ENCODE measurements at regions not wholly inside any gene's neighbourhood (a gene's known extent, or its start where the extent isn't known, plus 50 kb on each side); places are given as distances from the start of the nearest gene placed in this dataset.
"Not testable (repeated sequence)": the region's sequence is repeated elsewhere in the genome, so short reads cannot be mapped to it uniquely, and the experiment has no call there.

DNA sequence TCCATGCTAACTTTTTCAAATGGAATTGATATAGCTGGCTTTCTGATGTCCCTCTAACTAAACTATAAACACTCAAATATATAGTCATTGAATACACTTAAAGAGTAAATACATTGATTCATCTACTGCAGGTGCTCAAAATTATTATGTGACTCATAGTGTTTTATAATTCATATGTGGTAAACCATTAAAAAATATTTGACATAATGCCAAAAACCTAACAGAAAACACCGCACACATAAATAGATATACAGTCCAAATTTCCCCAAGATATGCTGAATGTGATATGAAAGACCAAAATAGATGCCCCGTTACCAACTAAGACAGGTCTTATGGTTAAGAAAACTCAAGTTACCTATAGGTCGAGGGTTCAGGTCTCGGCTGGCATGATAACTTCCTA, 171.7 kb upstream of the SEMA3E start:
- no peak overlapping the region for H3K4me3 ChIP-seq (ENCODE audit: low read length in 3 of 3)
- no peaks in the 10 kb centered on the region for H3K36me3 ChIP-seq (ENCODE audit: control insufficient read depth in 2 of 3, insufficient read depth in 3 of 3, low read length in 3 of 3)
- no peaks in the 10 kb centered on the region for H3K9me3 ChIP-seq (ENCODE audit: control insufficient read depth in 2 of 3, insufficient read depth in 1 of 3, low read length in 3 of 3)
- H3K4me1 ChIP-seq (ENCODE audit: control insufficient read depth in 2 of 3, insufficient read depth in 2 of 3, low read depth in 1 of 3, low read length in 3 of 3) = no peaks in the 10 kb centered on the region
- TF ChIP-seq, protein P1, sequence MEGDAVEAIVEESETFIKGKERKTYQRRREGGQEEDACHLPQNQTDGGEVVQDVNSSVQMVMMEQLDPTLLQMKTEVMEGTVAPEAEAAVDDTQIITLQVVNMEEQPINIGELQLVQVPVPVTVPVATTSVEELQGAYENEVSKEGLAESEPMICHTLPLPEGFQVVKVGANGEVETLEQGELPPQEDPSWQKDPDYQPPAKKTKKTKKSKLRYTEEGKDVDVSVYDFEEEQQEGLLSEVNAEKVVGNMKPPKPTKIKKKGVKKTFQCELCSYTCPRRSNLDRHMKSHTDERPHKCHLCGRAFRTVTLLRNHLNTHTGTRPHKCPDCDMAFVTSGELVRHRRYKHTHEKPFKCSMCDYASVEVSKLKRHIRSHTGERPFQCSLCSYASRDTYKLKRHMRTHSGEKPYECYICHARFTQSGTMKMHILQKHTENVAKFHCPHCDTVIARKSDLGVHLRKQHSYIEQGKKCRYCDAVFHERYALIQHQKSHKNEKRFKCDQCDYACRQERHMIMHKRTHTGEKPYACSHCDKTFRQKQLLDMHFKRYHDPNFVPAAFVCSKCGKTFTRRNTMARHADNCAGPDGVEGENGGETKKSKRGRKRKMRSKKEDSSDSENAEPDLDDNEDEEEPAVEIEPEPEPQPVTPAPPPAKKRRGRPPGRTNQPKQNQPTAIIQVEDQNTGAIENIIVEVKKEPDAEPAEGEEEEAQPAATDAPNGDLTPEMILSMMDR (IDR thresholded peaks at IDR 0.05; ENCODE audit: borderline replicate concordance, extremely low read depth, insufficient read depth) = no peak
- intact Hi-C loops (cut with DNase I) = no loop called here
- H3K9ac ChIP-seq (ENCODE audit: low read length in 3 of 3) = no peak overlapping the region
- DNase-seq (no peak), FAIRE-seq (no peak)
- H3K27me3 ChIP-seq (ENCODE audit: control insufficient read depth, insufficient read depth, low read length) = no peaks in the 10 kb centered on the region
- no peak overlapping the region for H3K27ac ChIP-seq (ENCODE audit: low read depth in 2 of 2, low read length in 2 of 2)

- FAIRE-seq = no peak
Measured at GRCh38 chr7:83819911-83820310, 171.0 kb upstream of the SEMA3E start.

GRCh38 chr7:83814480-83814879, 165.5 kb upstream of the SEMA3E start:
- DNase-seq (no peak), FAIRE-seq (no peak)
- Histone ChIP-seq H3K27me3 (ENCODE audit: control insufficient read depth, insufficient read depth, low read length) (no peaks in the 10 kb centered on the region), H3K4me3 (ENCODE audit: low read length in 3 of 3) (no peak overlapping the region), H3K27ac (ENCODE audit: low read depth in 2 of 2, low read length in 2 of 2) (no peak overlapping the region), H3K36me3 (ENCODE audit: control insufficient read depth in 2 of 3, insufficient read depth in 3 of 3, low read length in 3 of 3) (no peaks in the 10 kb centered on the region), H3K9ac (ENCODE audit: low read length in 3 of 3) (no peak overlapping the region), H3K9me3 (ENCODE audit: control insufficient read depth in 2 of 3, insufficient read depth in 1 of 3, low read length in 3 of 3) (peaks cover 0 to 5% (median 0%) of the 10 kb centered on the region in 3 donors), H3K4me1 (ENCODE audit: control insufficient read depth in 2 of 3, insufficient read depth in 2 of 3, low read depth in 1 of 3, low read length in 3 of 3) (no peaks in the 10 kb centered on the region)
- TF ChIP-seq, protein P1 (IDR thresholded peaks at IDR 0.05; ENCODE audit: borderline replicate concordance, extremely low read depth, insufficient read depth) = no peak
- intact Hi-C loops (cut with DNase I) = no loop called here

More at GRCh38 chr7:83819911-83820310, 171.0 kb upstream of the SEMA3E start:
- TF ChIP-seq, protein P1 (IDR thresholded peaks at IDR 0.05; ENCODE audit: borderline replicate concordance, extremely low read depth, insufficient read depth) = no peak
- H3K27ac ChIP-seq (ENCODE audit: low read depth in 2 of 2, low read length in 2 of 2) = no peak overlapping the region
- H3K4me3 ChIP-seq (ENCODE audit: low read length in 3 of 3) = no peak overlapping the region
- H3K9ac ChIP-seq (ENCODE audit: low read length in 3 of 3) = no peak overlapping the region
- intact Hi-C loops (cut with DNase I) = no loop called here
- no peaks in the 10 kb centered on the region for H3K4me1 ChIP-seq (ENCODE audit: control insufficient read depth in 2 of 3, insufficient read depth in 2 of 3, low read depth in 1 of 3, low read length in 3 of 3)
- no peaks in the 10 kb centered on the region for H3K9me3 ChIP-seq (ENCODE audit: control insufficient read depth in 2 of 3, insufficient read depth in 1 of 3, low read length in 3 of 3)
- no peaks in the 10 kb centered on the region for H3K27me3 ChIP-seq (ENCODE audit: control insufficient read depth, insufficient read depth, low read length)
- H3K36me3 ChIP-seq (ENCODE audit: control insufficient read depth in 2 of 3, insufficient read depth in 3 of 3, low read length in 3 of 3) = no peaks in the 10 kb centered on the region
- no peak for DNase-seq

DNA sequence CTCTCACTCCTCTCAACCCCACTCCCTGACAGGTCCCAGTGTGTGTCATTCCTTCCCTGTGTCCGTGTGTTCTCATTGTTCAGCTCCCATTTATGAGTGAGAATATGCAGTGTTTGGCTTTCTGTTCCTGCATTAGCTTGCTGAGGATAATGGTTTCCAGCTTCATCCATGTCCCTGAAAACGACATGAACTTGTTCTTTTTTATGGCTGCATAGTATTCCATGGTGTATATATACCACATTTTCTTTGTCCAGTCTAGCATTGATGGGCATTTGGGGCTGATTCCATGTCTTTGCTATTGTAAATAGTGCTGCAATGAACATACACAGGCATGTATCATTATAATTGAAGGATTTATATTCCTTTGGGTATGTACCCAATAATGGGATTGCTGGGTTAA, 163.6 kb upstream of the SEMA3E start:
- DNase-seq; H3K36me3 ChIP-seq (ENCODE audit: control insufficient read depth in 2 of 3, insufficient read depth in 3 of 3, low read length in 3 of 3); H3K9me3 ChIP-seq (ENCODE audit: control insufficient read depth in 2 of 3, insufficient read depth in 1 of 3, low read length in 3 of 3); H3K9ac ChIP-seq (ENCODE audit: low read length in 3 of 3); FAIRE-seq; H3K4me1 ChIP-seq (ENCODE audit: control insufficient read depth in 2 of 3, insufficient read depth in 2 of 3, low read depth in 1 of 3, low read length in 3 of 3); intact Hi-C loops (cut with DNase I); H3K4me3 ChIP-seq (ENCODE audit: low read length in 3 of 3); H3K27me3 ChIP-seq (ENCODE audit: control insufficient read depth, insufficient read depth, low read length); H3K27ac ChIP-seq (ENCODE audit: low read depth in 2 of 2, low read length in 2 of 2): not testable (repeated sequence)
